Non-pigmented ciliary epithelial cell (primary cell): ENCODE measurements at regions not wholly inside any gene's neighbourhood (a gene's known extent, or its start where the extent isn't known, plus 50 kb on each side); places are given as distances from the start of the nearest gene placed in this dataset.

Experiments
- DNase-seq: peaks from one replicate; pipeline ENCODE4 v3.0.0-alpha.2; 2010; ENCODE audit warnings: low read depth

GRCh38 chr1:185500001-185500626 is 183.1 kb upstream of the IVNS1ABP start:
- DNase-seq = peak; percentile 93

- no peak for DNase-seq
These were observed 181.2 kb upstream of the IVNS1ABP start for GRCh38 chr1:185498207-185498606.

GRCh38 chr1:185497177-185497576 is 180.1 kb upstream of the IVNS1ABP start:
- no peak for DNase-seq

- DNase-seq = no peak
These were observed 178.9 kb upstream of the IVNS1ABP start for GRCh38 chr1:185495898-185496297.

GRCh38 chr1:185495007-185495406 is 178.0 kb upstream of the IVNS1ABP start:
- no peak for DNase-seq

- no peak for DNase-seq
These were observed 175.2 kb upstream of the IVNS1ABP start for GRCh38 chr1:185492089-185492825.

- DNase-seq = no peak
These were observed 174.6 kb upstream of the IVNS1ABP start for GRCh38 chr1:185491604-185492003.

- DNase-seq = no peak
These were observed 173.9 kb upstream of the IVNS1ABP start for GRCh38 chr1:185490924-185491323.

- no peak for DNase-seq
These were observed 172.4 kb upstream of the IVNS1ABP start for GRCh38 chr1:185489406-185489805.

- no peak for DNase-seq
These were observed 171.8 kb upstream of the IVNS1ABP start for GRCh38 chr1:185488808-185489207.

- DNase-seq = no peak
These were observed 170.9 kb upstream of the IVNS1ABP start for GRCh38 chr1:185487936-185488335.

- no peak for DNase-seq
These were observed 170.0 kb upstream of the IVNS1ABP start for GRCh38 chr1:185487026-185487425.

- no peak for DNase-seq
These were observed 169.3 kb upstream of the IVNS1ABP start for GRCh38 chr1:185486346-185486745.

GRCh38 chr1:185483664-185484450 is 166.8 kb upstream of the IVNS1ABP start:
- DNase-seq = peak; percentile 81

GRCh38 chr1:185483217-185483616 is 166.2 kb upstream of the IVNS1ABP start:
- DNase-seq = no peak

- DNase-seq = no peak
These were observed 163.5 kb upstream of the IVNS1ABP start for GRCh38 chr1:185480545-185480944.

GRCh38 chr1:185479796-185480195 is 162.8 kb upstream of the IVNS1ABP start:
- DNase-seq = no peak

GRCh38 chr1:185478877-185479276 is 161.8 kb upstream of the IVNS1ABP start:
- DNase-seq = no peak

- DNase-seq = no peak
These were observed 160.9 kb upstream of the IVNS1ABP start for GRCh38 chr1:185477638-185478580.

GRCh38 chr1:185474440-185475149 is 157.6 kb upstream of the IVNS1ABP start:
- no peak for DNase-seq

- DNase-seq = no peak
These were observed 156.1 kb upstream of the IVNS1ABP start for GRCh38 chr1:185473186-185473585.
